Osteocyte (in vitro differentiated cells): ENCODE measurements at regions not wholly inside any gene's neighbourhood (a gene's known extent, or its start where the extent isn't known, plus 50 kb on each side); places are given as distances from the start of the nearest gene placed in this dataset.

Experiments
- DNase-seq: peaks from one replicate; pipeline ENCODE4 v3.0.0; 2021; ENCODE audit warnings: mixed read lengths; ENCODE audit not compliant: unreplicated experiment; ENCODE audit errors: extremely low spot score
- H3K27ac Mint-ChIP-seq: one replicate; pipeline ENCODE4 v1.8.0; 2021; ENCODE audit warnings: mild to moderate bottlenecking, mixed read lengths; ENCODE audit not compliant: unreplicated experiment
- H3K27me3 Mint-ChIP-seq: one replicate; pipeline ENCODE4 v1.8.0; 2021; ENCODE audit warnings: mixed read lengths; ENCODE audit not compliant: unreplicated experiment
- H3K36me3 Mint-ChIP-seq: one replicate; pipeline ENCODE4 v1.8.0; 2021; ENCODE audit warnings: mixed read lengths; ENCODE audit not compliant: unreplicated experiment
- H3K4me1 Mint-ChIP-seq: one replicate; pipeline ENCODE4 v1.8.0; 2021; ENCODE audit warnings: mixed read lengths; ENCODE audit not compliant: unreplicated experiment
- H3K4me3 Mint-ChIP-seq: one replicate; pipeline ENCODE4 v1.8.0; 2021; ENCODE audit warnings: mild to moderate bottlenecking, moderate library complexity, mixed read lengths; ENCODE audit not compliant: unreplicated experiment
- H3K9me3 Mint-ChIP-seq: one replicate; pipeline ENCODE4 v1.8.0; 2021; ENCODE audit warnings: mixed read lengths; ENCODE audit not compliant: unreplicated experiment
- CTCF ChIP-seq: fragments of 200-600 bp; sonication (generic); IDR thresholded peaks from 2 replicates; pipeline ENCODE4 v1.5.0; 2021; ENCODE audit warnings: antibody characterized with exemption, mild to moderate bottlenecking, moderate library complexity

- no peak for DNase-seq
- Mint-ChIP-seq H3K9me3 (no peaks in the 10 kb centered on the region), H3K4me3 (no peak overlapping the region), H3K27ac (no peak overlapping the region), H3K36me3 (no peaks in the 10 kb centered on the region), H3K4me1 (no peaks in the 10 kb centered on the region), H3K27me3 (no peaks in the 10 kb centered on the region)
- TF ChIP-seq CTCF: no peak
These were observed 192.4 kb downstream of the BAMBI start for GRCh38 chr10:28869606-28870201.

- Mint-ChIP-seq H3K27ac (no peak overlapping the region), H3K4me1 (no peaks in the 10 kb centered on the region), H3K4me3 (no peak overlapping the region), H3K36me3 (no peaks in the 10 kb centered on the region), H3K27me3 (peaks cover 3% of the 10 kb centered on the region), H3K9me3 (no peaks in the 10 kb centered on the region)
- TF ChIP-seq CTCF: no peak
- DNase-seq: no peak
These were observed 194.3 kb downstream of the BAMBI start for GRCh38 chr10:28871665-28872064.

GRCh38 chr10:28872587-28873165 is 195.4 kb downstream of the BAMBI start:
- no peaks in the 10 kb centered on the region for H3K4me1 Mint-ChIP-seq
- H3K27me3 Mint-ChIP-seq: peaks cover 3% of the 10 kb centered on the region
- no peak for DNase-seq

GRCh38 chr10:28873540-28873939 is 196.2 kb downstream of the BAMBI start:
- Mint-ChIP-seq H3K4me1 (no peaks in the 10 kb centered on the region), H3K9me3 (no peaks in the 10 kb centered on the region), H3K4me3 (no peak overlapping the region), H3K27me3 (peaks cover 3% of the 10 kb centered on the region), H3K27ac (no peak overlapping the region), H3K36me3 (no peaks in the 10 kb centered on the region)
- TF ChIP-seq CTCF: no peak
- DNase-seq: no peak

More at GRCh38 chr10:28872587-28873165, 195.4 kb downstream of the BAMBI start:
- TF ChIP-seq CTCF: no peak
- H3K27ac Mint-ChIP-seq: no peak overlapping the region
- H3K4me3 Mint-ChIP-seq: no peak overlapping the region
- no peaks in the 10 kb centered on the region for H3K36me3 Mint-ChIP-seq
- no peaks in the 10 kb centered on the region for H3K9me3 Mint-ChIP-seq

- Mint-ChIP-seq H3K4me1 (no peaks in the 10 kb centered on the region), H3K27ac (no peak overlapping the region), H3K36me3 (no peaks in the 10 kb centered on the region), H3K4me3 (no peak overlapping the region), H3K27me3 (peaks cover 3% of the 10 kb centered on the region), H3K9me3 (no peaks in the 10 kb centered on the region)
- DNase-seq: no peak
- no peak for TF ChIP-seq CTCF
These were observed 196.9 kb downstream of the BAMBI start for GRCh38 chr10:28874210-28874609.
